HG02981 (cell line): ENCODE measurements at regions not wholly inside any gene's neighbourhood (a gene's known extent, or its start where the extent isn't known, plus 50 kb on each side); places are given as distances from the start of the nearest gene placed in this dataset.

Experiments used
- ATAC-seq: cut with Tn5 transposase; IDR thresholded peaks from one replicate; pipeline ENCODE4 v1.9.1; 2021; ENCODE audit warnings: mild to moderate bottlenecking, moderate library complexity; ENCODE audit not compliant: unreplicated experiment

DNA sequence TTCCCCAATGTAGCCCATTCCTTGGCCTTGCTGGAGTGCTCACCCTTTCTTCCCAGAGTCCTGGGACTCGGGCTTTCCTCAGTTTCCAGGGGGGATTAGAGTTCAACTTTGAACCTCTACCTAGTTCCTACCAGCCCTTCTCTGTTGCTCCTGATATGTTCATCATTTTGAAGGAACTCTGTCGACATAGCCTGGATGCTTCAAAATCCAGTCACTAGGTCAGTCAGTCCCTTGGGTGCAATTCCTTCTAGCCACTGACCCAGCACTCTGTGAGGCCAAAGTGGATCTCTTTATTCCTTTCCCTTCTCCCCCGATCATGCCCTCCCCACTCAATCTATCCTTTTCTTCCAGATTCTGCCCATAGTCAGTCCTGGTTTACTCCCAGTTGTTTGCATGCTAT is 72.3 kb upstream of the TMCC3 start:
- ATAC-seq: no peak

DNA sequence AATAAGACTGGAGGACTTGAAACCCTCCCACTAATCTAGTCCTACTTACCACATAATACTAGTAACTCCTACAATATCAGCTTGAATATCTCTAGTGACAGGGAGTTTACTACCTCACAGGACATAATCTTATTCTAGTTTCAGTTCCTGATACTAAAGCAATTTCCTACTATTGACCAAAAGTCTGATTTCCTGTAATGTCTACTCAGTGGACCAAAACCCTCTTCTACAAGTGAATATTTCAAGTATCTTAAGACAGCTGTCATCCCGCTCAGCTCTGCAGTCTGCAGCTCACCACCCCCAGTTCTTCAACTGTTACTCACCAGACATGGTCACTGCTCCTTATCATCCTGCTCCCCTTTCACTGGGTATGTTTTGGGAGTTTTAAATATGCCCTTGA is 70.8 kb upstream of the TMCC3 start:
- ATAC-seq: peak; percentile 94

DNA sequence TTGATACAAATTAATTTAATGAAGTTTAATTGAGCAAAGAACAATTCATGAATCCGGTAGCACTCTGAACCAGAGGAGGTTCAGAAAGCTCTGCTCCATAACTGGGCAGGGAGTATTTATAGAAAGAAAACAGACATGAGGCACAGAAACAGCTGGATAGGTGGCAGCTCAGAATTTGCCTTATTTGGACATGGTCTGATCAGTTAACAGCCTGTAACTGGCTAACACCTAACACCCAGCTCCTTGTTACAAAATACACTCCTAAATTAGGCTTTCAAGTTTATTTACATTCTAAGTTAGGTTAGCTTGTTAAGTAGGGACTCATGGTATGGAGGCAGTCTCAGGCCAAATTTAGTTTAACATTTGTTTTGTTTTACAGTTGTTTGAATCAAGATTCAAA is 67.8 kb upstream of the TMCC3 start:
- ATAC-seq: no peak

DNA sequence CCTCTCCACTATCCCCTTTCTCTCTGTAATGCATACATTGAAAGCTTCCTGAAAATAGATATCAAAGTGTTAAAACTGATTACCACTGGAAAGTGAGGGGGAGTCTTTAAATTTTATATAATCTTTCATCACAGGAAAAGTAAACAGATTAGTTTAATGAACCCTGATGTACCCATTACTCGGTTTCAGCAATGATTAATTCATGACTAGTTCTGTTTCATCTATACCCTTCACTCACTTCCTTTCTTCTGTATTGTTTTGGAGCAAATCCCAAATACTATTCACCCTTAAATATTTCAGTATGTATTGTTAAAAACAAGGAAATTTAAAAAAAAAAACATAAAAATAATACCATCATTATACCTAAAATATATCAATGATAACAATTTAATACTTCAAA is 67.3 kb upstream of the TMCC3 start:
- ATAC-seq: no peak

DNA sequence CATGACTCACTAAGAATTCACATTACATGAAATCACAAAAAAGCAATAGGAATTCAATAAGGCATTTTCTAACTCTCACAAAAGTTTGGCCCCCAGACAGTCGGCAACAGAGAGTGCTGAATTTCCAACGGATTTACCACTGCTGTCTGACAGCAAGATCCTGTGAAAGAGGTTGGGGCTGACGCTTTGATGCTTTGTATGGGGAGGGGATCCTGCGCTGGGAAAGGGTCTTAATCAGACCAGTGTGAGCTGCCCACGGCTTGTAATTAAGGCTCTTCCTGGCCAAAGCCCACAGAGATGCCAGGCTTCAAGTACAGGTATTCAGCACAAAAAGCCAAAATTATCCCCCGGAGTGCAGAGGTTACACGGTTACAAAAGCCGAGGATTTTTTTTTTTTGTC is 66.8 kb upstream of the TMCC3 start:
- no peak for ATAC-seq

DNA sequence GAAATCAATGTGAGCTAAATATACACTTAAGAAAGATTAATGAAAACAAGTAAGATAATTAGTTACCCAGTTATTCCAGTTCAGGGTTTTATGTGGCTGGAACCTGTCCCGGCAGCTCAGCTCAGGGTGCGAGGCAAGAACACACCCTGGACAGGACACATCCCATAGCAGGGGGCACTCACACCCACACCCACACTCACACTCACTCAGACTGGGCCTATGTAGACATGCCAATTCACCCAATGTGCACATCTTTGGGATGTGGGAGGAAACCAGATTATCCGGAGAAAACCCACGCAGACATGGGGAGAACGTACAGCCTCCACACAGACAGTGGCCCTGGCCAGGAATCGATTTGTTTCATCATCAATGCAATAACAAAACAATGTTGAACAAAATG is 66.0 kb upstream of the TMCC3 start:
- no peak for ATAC-seq

DNA sequence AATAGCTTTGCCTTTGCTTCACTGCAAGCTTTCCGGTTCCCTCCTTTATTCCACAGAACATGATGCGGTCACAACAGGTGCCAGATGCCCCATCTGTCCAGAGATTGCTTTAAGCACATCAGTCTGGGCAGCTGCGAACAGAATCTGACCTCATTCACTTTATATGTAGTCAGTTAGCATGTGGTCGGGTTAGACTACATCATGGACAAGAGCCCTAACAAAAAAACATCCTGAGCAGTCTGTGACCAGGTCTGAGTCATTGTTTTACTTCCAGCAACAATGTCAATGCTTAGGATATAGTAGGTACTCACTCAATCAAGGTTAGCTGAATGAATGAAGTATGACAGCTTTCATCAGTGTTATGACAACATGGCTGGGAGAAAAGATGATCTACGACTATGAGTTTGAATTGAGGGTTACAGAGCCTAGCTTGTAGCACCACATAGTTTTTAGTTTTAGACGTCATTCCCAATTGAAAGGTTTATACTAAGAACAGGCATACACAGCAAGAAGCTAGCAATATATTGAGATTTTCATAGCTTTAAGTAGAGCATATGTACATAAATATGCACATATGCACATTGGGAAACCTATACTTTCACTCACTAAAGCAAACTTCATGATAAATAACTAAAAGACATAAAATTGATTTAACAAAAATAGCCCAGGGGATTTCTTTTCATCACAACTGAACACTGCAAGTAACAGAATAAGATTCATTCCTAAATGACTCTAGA is 64.2 kb upstream of the TMCC3 start:
- no peak for ATAC-seq

DNA sequence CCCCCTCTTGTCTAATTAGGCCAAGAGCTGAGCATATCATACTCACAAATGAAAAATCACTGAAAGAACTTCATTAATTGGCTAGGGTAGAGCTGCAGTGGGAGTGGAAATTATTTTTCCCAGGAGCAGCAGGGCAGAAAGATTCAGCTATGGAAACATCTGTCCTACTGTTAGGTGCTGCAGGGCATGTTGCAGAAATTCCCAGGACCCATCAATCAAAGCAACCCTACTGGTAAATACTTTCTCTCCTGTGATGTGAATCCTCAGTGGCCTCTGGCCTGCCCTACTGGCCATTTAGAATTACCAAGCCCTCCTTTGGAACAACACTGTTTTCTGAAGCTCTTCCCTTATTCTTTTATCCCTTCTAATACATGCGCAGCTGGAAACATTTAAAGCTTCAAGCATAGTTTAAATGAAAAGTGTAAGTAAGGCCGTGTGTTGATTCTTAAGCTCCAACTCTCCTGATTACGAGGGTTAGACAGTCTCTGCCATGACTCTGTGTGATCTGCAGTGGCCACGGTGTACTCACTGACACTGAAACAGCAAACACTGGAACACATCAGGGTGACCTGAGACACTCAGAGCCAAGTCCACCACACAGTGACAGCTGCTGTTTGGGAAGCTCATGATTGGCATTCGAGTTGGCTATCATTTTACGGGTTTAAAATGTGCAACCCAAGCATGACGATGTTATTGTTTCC is 62.6 kb upstream of the TMCC3 start:
- no peak for ATAC-seq

DNA sequence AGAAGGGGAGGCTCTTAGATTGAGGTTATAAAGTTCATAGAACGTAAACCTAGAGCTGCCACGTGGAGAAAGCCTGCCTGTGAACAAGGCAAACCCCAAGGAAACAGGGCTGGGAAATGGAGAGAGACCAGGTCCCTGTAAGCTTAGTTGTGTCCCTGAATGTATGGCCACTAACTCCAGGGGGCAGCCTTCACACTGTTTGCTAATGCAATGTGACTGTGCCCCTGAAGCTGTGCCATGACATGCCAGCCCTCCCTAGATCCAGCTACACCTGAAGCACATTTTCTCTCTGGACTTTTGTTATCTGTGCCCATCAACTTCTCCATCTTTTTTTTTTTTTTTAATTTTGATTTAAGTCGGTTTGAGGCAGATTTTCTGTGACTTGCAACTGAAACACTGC is 60.6 kb upstream of the TMCC3 start:
- no peak for ATAC-seq

DNA sequence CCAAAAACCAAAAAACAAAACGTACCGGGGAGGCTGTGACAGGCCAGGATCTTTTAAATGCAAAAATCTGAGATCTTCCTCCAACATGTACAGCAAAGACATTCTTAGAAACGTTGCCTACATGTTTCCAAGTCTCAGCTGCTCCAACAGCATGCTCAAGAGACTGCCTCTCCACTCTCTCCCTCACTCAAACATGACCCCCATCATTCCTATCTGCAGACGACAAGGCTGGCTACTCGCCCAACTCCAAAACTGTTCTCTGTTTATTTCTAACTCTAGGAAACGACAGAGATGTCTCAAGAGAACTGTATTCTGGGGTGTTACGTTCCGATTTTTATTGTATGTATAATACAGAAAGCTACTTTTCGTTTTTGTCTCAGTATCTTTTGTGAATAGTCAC is 57.5 kb upstream of the TMCC3 start:
- ATAC-seq: no peak

DNA sequence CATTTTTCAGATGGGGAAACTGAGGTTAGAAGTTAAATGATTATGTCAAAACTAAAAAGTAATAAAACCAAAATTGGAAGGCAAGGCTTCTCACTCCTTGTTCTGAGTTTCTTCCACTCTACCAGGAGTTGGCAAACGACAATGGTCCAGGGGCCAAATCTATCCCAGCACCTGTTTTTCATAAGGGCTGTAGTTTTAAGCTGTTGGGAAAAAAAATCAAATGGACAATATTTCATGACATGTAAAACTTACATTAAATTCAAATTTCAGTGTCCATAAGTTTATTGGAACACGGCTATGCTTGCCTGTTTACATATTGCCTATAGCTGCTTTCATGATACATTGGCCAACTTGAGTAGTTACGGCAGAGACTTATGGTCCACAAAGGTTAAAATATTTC is 56.7 kb upstream of the TMCC3 start:
- ATAC-seq: no peak

DNA sequence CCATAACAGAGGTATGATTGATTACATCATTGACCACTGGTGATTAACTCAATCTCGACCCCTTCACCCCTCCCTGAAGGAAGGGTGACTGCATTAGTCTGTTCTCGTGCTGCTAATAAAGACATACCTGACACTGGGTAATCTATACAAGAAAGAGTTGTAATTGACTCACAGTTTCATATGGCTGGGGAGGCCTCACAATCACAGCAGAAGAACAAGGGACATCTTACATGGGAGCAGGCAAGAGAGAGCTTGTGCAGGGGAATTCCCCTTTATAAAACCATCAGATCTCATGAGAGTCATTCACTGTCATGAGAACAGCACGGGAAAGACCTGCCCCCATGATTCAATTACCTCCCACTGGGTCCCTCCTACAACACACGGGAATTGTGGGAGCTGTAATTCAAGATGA is 55.9 kb upstream of the TMCC3 start:
- ATAC-seq: peak; percentile 63

DNA sequence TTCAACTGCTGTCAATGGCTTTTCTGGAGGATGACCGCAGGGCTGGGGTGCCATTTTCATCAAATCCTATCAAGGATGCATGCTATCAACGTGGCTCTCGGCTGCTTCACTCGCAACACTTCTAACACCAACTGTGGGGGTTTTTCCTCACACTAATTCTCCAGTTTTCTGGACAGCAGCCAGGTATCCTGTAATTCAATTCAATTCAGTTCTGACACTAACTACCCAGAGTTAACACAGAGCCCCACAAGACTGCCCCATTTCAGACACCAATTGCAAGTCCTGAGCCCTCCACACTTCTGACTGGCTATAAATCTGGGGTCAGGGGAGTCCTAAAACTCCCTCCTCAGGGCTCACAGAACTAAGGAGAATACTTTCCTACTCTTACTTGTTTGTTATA is 55.3 kb upstream of the TMCC3 start:
- ATAC-seq: no peak

DNA sequence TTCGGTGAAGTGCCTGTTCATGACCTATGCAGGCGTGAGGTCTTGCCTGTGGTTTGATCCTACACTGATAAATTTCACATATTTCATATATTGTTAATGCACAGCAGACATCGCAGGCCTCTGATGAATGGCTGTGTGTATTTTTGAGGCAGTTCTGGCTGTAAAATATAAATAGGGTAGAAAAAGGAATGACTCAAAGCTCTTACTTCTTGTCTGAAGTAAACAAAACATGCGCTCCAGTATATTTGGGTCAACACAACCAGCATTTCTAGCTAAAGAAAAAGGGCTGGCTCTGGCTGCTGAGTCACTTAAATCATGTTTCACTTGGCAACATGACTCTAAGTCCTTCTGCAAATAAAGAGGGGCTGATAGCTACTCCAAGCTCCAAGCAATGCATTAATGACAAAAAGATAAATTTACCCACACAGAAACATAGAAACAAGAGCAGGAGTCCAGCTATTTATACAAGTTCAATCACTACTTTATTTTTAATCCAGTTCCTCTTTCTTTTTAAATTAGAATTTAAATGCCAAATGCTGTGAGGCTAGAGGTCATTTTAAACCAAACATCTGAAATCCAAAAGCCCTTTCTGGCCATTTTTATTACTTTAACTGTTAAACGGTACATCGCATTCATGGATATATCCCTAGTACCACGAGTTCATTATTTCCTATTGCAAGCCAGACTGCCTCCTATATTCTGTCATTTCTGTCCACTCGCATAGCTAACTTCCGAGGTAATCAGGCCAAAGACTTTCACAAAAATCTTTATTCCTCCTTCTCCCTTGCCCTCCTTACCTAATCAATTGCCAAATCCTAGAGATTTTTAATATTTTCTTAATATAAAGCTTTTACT is 54.3 kb upstream of the TMCC3 start:
- no peak for ATAC-seq

DNA sequence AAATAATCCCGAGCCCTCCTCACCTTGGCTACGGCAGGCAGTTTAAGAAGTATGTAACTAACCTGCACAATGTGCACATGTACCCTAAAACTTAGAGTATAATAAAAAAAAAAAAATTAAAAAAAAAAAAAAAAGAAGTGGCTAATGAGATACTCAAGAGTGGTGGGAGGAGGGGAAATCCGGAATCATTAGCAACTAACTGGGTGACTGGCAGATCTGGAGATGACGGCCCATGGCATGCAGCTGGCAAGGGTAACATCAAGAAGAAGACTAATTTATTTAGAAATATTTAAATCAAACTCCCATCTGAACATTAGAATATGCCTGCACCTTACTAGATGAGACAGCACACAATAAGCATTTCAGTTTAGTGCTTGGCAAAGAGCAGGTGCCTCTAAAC is 52.3 kb upstream of the TMCC3 start:
- no peak for ATAC-seq

DNA sequence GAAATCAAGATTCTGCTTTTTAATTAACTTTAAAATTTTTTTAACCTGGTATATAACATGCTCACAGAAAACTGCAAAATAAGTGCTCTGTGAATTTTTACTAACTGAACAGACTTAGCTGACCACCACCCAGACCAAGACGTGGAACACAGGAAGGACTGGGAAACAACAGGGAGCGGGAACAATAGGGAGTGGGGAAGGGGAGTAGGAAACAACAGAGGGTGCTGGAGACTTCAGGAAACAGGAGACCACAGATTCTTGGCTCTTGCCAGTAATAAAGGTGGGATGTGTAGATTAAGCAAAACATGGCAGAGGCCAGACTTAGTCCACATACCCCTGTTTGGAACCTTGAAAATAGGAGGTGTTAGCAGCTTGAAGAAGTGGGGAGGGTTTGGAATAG is 51.4 kb upstream of the TMCC3 start:
- ATAC-seq: no peak

DNA sequence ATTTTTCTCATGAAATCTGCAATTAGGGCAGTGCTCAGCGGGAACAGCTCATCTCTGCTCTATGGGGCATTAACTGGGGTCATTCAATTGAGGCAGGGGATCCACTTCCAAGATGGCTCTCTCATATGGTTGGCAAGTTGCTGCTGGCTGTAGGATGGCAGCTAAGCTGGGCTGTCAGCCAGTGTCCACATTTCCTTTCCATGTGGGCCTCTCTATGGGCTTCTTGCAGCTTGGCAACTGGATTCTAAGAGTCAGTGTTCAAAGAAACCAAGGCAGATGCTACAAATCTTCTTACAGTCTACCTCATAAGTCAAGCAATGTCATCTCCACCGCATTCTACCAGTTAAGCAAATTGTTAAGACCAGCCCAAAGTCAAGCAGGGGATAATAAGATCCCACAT is 50.3 kb upstream of the TMCC3 start:
- no peak for ATAC-seq
